NAMALWA (cell line): ENCODE measurements at regions not wholly inside any gene's neighbourhood (a gene's known extent, or its start where the extent isn't known, plus 50 kb on each side); places are given as distances from the start of the nearest gene placed in this dataset.
"Not testable (repeated sequence)": the region's sequence is repeated elsewhere in the genome, so short reads cannot be mapped to it uniquely, and the experiment has no call there.

Experiments used
- DNase-seq: peaks from one replicate; pipeline ENCODE4 v3.0.0-alpha.2; 2015; ENCODE audit warnings: low spot score

DNA sequence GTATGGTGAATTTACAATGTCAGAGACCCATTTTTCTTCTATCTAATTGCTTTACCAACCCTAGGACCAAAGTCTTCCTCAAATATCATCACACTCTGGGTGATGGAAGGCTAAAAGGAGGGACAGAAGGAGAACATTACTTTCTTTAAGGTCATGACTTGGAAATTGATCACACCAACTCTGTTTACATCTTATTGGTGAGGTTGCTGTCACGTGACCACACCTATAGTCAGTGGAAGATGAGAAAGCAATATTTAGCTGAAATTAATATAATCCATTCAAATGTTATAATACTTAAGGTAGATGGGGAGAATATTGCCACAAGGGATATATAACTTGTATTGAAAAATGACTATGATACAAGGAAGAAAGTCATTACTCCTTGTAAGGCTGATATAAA lies 183.6 kb upstream of the SMIM30 start:
- no peak for DNase-seq

DNA sequence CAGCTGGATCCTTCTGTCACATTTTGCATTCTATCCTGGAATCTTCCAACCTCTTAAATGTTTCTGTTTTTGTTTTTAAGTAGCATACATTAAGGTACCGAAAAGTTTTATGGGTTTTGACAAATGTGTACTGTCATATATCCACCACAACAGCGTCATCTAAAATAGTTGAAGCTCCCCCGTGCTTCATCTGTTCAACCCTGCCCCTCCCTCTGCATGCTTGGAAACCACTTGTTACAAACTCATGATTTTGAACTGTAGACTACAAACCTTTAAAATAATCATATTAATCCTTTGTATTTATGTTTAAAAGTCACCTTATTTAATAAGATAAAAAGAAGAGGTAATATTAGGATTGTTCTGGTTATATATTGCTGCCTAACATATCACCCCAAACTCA lies 182.8 kb upstream of the SMIM30 start:
- no peak for DNase-seq

DNA sequence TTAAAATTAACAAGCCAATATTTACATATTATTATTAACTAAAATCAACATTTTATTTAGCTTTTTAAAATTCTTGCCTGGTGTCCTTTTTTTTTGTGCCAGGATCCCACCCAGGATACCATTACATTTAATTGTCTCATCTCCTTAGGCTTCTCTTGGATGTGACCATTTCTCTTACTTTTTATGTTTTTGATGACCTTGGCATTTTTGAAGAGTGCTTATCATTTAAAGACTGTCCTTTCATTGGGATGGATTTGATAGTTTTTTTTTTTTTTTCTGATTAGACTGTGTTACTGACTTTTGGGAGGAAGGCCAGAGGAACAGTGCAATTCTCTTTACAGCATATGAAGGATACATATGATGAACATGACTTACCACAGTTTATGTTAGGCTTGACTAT lies 181.4 kb upstream of the SMIM30 start:
- no peak for DNase-seq

DNA sequence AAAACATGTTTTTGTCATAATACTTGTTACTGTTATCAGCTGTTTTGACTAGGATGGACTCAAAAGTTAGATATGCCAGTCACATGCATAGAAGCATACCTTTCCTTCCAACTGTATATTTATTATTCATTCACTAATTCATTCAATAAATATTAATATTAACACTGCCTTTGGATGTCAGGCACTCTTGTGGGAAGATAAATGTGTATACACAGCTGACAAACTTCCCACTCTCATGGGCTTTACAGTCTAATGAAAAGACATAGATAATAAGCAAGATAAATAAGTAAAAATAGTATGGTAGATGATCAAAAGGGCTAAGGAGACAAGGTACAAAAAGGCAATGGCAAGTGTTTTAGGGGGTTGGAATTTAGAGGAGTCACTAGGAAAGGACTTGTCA lies 180.1 kb upstream of the SMIM30 start:
- no peak for DNase-seq

DNA sequence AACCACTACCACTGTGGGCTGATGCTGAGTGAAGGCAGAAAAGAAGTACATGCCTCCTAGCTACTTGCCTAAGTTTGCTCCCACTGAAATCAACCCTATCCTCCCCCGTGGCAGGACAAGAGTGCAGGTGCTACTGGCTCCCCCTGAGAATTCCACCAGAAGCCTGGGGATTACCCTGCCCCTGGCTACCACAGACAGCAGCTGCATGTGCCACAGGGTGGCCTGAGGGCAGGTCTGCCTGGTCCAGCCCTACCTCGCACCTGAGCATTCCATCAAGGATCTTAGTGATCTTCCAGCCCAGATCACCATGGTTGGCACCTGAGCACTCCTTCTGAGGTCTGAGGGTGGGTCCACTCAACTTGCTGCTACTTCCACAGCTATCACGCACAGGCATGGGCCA lies 176.4 kb upstream of the SMIM30 start:
- no peak for DNase-seq

DNA sequence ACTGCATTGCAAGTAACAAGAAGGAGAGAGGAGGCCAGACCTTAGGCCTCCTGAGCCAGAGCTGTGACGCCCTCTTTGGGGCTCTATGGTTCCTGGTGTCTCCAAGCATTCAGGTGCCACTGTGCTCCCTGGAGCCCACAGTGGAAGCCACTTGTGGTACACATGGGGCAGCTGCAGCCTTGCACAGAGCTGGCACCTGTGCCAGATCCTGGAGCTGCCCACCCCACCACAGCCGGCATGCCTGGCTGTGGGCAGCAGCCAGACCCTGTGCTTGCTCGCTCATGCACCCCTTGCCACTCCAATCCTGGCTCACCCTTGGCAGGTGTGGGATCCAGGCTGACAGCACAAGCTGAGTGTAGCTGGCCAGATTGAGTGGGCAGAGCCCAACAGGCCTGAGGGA lies 173.8 kb upstream of the SMIM30 start:
- DNase-seq = no peak

DNA sequence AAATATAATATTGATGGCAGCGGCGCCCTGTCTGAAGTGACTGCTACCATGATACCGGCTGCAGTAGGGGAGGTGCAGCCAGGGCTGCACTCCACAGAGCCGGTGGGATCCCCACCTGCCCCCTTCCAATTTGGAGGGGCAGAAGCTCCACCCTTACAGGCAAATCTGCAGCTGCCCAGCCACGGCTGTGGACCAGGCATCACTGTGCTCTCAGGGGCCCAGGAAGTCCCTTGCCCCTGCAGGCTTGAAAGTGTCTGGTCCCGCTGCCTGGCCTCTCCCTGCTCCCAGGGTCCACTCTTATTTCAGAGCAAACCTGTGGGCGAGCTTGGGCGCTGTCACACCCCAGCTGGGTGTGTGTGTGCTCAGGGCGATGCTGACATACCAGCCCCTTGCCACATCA lies 172.7 kb upstream of the SMIM30 start:
- DNase-seq = no peak

DNA sequence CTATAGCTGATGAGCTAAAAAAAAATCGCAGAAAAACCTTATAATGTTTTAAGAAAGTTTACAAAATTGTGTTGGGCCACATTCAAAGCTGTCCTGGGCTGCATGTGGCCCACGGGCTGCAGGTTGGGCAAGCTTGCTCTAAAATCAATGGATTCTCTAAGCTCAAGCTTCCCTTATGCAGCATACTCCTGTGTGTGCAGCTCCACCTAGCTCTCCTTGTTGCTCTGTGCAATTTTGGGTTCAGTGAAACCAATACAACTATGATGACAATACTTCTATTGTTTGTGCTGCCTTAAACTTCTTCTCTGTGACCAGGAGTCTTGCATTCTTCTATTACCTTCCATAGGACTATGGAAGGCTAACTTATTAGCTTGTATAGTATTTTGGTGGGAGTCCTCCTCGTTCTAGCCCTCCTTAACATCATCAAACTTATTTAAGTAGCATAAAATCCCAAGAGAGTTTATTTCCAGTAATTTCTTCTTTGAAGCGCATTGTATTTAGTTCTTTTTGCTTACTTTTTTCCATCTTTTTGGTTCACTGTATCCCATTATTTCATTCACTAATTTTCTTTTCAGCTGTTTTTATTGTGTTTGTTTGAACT lies 170.9 kb upstream of the SMIM30 start:
- DNase-seq = peak; percentile 66

DNA sequence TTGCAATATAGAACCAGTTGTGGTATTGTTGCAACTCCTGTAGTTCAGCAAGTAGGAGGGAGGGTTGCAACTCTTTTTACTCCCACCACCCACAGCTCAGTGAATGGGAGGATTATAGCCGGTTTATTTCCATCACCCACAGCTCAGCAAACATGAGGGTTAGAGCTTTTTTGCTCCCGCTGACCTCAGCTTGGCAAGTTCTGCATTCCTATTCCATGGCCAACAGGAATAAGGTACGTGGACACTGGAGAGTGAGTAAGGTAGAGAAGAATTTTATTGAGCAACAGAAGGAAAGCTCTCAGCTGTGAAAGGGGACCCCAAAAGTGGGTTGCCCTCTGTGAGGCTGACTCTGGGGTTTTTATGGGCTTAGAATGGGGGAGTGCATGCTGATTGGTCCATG lies 167.1 kb upstream of the SMIM30 start:
- DNase-seq = no peak

DNA sequence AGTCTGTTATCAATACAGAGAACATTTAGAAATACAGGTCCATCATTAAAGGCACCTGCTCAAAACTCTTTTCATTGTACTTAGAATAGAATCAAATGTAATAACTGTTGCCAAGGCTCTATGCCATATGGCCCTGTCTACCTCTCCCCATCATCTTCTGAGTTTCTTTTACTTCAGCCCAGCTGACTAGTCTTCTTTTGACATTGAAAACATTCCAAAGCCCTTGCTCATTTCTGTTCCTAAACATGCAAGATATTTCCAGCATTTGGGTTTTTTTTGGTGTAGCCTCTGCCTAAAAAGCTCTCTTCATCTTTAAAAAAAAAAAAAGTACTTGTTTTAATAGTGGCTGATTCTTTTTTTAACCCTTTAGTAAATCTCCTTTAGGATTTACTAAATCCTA lies 165.5 kb upstream of the SMIM30 start:
- DNase-seq = no peak

DNA sequence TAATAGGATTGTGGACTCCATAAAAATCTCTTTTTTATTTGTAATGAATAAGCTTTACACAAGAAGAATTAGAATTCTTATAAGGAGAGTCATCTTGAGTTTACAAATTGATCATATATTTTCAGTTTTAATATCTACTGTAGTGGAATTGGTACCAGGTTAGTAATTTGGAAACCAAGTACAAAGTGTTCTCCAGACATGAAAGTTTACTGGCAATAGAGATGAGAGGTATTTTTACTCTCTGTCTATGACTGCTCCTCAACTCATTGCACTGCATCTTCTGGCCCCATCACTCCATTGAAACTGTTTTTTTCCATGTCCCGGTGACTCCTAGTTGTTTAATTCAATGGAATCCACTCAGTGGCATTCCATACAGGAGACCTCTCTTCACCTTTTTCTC lies 164.5 kb upstream of the SMIM30 start:
- DNase-seq = no peak

DNA sequence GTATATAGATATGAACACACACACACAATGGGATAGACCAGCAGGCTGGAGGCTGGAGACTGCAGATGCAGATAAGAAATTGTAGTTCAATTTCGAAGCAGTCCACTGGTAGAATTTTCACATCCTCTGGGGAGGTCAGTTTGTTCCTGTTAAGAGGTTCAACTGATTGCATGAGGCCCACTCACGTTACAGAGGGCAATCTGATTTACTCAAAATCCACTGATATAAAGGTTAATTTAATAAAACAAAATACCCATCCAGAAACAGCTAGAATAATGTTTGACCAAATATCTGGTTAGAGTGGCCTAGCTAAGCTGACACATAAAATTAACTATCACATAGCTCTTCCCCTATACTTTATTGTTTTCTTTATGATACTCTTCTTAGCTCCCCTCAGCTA lies 162.9 kb upstream of the SMIM30 start:
- no peak for DNase-seq

DNA sequence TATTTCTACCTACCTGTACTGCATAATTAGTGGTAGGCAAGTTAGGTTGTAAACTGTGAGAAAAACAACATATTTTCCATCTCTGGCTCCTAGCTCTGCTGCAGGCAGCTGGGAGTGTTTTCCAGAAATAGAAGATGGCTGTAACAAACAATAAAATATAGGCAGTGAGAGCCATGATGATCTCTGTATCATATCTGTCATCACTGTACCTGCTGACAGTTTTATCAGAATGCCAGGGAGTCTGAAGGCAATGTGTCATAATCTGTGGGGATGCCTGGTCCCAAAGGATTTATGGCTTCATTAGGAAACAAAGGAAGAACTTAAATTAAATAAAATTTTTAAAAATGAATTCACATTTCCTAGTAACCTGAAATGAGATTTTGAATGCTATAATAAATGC lies 160.9 kb upstream of the SMIM30 start:
- no peak for DNase-seq

DNA sequence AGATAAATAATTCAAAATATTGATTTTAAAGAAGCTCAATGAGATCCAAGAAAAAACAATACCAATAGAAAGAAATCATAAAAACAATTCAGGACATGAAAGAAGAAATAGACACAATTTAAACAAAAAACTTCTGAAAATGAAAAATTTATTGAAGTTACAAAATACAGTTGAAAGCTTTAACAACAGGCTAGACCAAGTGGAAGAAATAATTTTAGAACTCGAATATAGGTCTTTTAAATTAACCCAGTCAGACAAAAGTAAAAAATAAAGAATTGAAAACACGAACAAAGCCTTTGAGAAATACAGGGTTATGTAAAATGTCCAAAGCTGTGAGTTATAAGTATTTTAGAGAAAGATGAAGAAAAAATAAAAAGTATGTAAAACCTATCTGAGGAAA lies 152.4 kb upstream of the SMIM30 start:
- DNase-seq = no peak

DNA sequence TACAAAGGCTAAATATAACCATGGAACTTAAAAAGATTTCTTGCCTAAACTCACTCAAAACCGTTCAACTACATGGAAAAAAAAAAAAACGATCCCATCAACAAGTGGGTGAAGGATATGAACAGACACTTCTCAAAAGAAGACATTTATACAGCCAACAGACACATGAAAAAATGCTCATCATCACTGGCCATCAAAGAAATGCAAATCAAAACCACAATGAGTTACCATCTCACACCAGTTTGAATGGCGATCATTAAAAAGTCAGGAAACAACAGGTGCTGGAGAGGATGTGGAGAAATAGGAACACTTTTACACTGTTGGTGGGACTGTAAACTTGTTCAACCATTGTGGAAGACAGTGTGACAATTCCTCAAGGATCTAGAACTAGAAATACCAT lies 151.2 kb upstream of the SMIM30 start:
- DNase-seq = not testable (repeated sequence)

DNA sequence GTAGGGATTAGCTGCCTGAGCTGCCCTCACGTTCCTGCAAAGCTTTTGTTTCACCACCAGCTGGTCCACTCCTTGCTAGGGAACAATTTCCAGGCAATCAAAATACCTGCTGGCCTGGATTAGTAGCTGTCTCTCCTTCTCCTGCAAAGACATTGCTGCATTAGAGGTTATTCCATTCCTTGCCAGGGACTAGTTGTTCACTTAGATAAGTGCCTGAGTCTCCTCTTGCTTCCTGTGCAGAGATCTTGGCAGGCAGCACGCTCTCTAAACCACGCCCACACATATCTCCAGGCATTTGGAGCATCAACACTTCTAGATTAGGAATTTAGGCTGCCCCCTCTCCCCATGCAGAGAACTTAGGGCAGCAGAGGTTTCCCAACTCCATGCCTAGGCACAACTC lies 150.4 kb upstream of the SMIM30 start:
- DNase-seq = no peak

DNA sequence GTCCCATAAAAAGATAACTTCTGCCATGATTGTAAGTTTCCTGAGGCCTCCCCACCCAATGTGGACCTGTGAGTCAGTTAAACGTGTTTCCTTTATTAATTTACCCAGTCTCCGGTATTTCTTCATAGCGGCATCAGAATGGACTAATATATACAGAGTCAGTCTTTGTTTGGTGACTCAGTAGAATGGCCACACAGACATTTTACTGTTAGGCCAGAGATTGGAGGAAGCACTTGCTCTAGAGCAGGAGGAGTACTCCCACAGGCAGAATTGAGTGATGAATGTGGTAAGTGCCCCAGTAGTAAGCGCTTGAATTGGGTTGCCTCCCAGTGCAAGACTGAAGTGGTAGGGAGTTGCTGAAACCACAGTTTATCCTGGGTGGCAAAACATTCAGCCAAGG lies 149.5 kb upstream of the SMIM30 start:
- no peak for DNase-seq

DNA sequence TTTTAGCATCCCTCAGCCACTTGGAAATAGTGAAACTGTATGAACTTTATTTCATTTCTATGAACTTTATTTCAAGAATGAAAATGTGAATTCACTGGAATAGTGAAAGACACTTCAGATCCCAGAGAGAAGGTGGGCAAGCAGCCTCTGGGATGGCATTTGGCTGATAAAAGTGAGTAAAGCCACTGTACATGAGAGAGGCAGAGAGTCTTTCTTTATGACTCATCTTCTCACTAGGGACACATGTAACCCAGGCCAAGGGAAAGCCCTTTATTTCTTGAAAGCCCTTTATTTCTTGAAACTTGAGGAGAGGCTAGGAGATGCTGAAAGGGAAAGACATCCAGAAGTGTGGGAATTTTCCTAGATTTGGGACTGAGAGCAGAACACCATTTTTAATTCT lies 148.9 kb upstream of the SMIM30 start:
- no peak for DNase-seq

DNA sequence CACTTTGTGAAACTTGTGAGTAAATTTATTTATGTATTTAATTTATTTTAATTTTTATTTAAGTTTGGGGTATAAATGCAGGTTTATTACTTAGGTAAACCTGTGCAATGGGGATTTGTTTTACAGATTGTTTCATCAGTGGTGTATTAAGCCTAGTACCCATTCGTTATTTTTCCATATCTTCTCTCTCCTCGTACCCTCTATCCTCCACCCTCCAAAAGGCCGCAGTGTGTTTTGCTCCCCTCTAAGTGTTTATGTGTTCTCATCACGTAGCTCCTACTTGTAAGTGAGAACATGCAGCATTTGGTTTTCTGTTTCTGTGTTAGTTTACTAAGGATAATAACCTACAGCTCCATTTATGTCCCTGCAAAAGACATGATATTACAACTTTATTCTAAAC lies 145.4 kb upstream of the SMIM30 start:
- no peak for DNase-seq

DNA sequence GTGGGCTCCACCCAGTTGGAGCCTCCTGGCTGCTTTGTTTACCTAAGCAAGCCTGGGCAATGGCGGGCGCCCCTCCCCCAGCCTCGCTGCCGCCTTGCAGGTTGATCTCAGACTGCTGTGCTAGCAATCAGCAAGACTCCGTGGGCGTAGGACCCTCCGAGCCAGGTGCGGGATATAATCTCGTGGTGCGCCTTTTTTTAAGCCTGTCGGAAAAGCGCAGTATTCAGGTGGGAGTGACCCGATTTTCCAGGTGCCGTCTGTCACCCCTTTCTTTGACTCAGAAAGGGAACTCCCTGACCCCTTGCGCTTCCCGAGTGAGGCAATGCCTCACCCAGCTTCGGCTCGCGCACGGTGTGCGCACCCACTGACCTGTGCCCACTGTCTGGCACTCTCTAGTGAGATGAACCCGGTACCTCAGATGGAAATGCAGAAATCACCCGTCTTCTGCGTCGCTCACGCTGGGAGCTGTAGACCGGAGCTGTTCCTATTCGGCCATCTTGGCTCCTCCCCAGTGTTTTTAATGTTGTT lies 144.9 kb upstream of the SMIM30 start:
- DNase-seq = not testable (repeated sequence)

DNA sequence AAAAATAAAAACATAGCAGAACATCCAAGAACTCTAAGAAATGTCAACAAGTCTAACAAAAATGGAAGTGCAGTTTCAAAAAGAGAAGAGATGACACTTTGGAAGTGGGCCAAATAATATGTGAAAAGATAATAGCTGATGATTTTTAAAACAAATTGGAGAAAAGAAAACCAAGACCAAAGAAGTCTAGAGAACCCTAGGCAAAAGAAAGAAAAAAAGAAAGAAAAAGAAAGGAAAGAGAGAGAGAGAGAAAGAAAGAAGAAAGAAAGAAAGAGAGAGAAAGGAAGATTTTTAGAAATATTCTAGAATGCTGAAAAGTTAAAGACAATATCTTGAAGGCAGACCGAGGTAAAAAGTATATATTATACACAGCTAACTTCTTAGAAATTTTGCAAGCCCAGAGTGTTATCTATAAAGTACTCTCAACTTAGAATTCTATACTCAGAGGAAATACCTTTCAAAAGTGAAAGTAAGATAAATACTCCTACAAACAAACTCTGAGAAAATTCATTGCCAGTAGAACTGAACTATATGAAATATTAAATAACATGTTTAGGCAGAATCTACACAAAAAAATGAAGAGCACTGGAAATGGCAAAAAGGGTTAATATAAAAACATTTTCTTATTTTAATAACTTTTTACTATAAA lies 138.7 kb upstream of the SMIM30 start:
- DNase-seq = no peak

DNA sequence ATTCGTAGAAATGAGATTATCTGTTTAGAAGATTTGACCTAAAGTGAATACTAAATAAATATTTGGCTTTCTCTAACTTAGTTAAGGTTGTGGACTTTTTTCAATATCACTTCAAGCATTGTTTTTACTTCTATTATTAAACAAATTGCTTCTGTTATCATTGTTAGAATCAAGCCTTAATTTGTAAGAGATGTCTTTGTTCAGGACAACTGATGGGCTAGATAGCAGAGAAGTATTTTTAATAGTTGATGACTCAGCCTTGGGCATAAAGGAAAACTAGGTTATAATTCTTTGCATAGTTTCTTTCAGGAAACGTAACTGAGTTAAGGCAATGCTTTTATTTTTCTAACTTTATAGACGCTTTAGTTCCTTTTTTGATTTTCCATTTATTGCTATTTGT lies 128.8 kb upstream of the SMIM30 start:
- no peak for DNase-seq

DNA sequence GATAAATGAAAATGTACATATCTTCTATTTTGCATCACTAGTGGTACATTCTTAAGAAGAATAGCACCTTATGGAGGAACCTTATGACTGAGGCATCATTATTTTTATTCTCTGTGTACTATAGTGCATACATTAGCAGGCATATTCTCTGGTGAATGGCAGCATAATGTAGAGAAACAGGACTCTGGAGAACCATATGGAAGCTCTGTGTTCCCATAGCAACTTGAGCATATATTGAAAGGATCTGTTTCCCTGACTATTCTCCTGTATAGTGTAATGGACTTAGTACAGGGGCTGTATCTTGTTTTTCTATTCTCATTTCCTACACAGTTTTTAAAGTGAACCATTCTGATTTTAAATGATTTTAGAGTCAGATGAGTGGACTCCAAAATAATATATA lies 128.4 kb upstream of the SMIM30 start:
- no peak for DNase-seq

DNA sequence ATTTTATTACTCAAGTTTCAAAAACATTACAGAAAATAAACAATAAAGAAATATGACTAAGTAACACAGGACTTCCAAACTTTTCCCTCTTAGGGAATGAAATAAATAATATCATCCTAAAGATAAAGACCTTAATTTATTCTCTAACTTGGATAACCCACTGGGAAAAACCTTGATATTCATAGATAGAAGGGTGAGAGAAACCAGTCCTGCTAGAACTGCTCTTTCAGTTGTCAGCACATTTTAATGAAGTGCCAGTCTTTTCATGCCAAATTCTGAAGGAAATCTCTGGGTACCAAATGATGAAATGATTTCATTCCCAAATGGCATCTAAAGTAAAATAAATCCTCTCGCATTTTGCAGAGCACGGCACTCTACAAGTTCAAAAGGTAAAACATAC lies 114.5 kb upstream of the SMIM30 start:
- no peak for DNase-seq
